HEK293T (cell line): ENCODE measurements at regions not wholly inside any gene's neighbourhood (a gene's known extent, or its start where the extent isn't known, plus 50 kb on each side); places are given as distances from the start of the nearest gene placed in this dataset.

ENCODE experiments used
- ARNT ChIP-seq: fragments of 450-650 bp; IDR thresholded peaks from 2 replicates; pipeline ENCODE4 v1.6.1; 2017; ENCODE audit warnings: mild to moderate bottlenecking
- BHLHE40 ChIP-seq: fragments of 450-650 bp; IDR thresholded peaks from 2 replicates; pipeline ENCODE4 v1.6.1; 2016; ENCODE audit warnings: mild to moderate bottlenecking, moderate library complexity, borderline replicate concordance
- CTBP1 ChIP-seq: fragments of 450-650 bp; IDR thresholded peaks from 2 replicates; pipeline ENCODE4 v1.6.1; 2016; ENCODE audit warnings: borderline replicate concordance
- ELF4 ChIP-seq: fragments of 450-650 bp; IDR thresholded peaks from 2 replicates; pipeline ENCODE4 v1.6.1; 2017; ENCODE audit warnings: antibody characterized with exemption
- FOXM1 ChIP-seq: fragments of 450-650 bp; IDR thresholded peaks from 2 replicates; pipeline ENCODE4 v1.6.1; 2017; ENCODE audit warnings: mild to moderate bottlenecking, borderline replicate concordance
- HDGF ChIP-seq: fragments of 450-650 bp; IDR thresholded peaks from 2 replicates; pipeline ENCODE4 v1.6.1; 2017; ENCODE audit warnings: antibody characterized with exemption, borderline replicate concordance
- SP1 ChIP-seq: fragments of 450-650 bp; IDR thresholded peaks from 2 replicates; pipeline ENCODE4 v1.6.1; 2017
- SUZ12 ChIP-seq: fragments of 450-650 bp; IDR thresholded peaks from 2 replicates; pipeline ENCODE4 v1.6.1; 2016; ENCODE audit warnings: mild to moderate bottlenecking
- TF ChIP-seq, protein P1 (sequence below): fragments of 450-650 bp; IDR thresholded peaks from 2 replicates; pipeline ENCODE4 v1.6.1; 2016

DNA sequence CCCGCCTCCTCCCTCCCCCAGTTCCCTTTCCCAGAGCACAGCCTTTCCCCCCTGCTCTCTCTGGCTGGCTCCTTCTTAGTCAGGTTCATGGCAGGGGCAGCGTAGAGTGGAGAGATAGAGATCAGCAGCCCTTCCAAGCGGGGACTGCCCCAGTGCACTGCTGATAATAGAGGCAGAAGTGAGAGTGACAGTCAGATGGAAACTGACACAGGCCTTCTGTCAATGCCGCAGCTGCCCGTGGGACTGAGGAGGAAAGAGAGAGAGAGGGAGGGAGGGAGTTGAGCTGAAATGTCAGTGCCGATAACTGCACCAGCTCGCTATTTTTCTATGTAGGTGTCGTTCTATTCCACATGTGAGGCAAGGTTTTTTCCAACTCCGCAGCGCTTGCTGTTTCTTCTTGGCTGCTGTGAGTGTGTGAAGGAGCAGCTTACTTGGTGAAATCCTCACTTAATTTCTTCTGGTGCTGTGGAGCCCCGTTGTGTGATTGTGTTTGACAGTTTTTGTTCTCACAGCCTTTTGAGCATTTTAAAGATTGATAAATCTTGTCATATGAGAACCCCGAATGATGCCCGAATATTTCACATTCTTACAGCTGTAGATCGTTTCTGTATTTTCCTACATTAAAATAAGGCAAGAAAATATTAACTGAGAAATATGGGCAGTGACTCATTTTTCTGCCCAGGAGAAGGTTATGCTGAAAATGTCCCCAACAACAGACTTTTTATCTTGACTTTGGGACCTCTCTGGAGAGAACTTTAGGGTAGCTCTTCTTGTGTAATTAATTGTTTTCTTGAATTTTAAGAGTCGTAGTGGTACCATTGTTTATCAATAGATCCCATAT is 386.4 kb upstream of the MMS22L start:
- TF ChIP-seq BHLHE40: no peak
- no peak for TF ChIP-seq SP1
- no peak for TF ChIP-seq SUZ12
- TF ChIP-seq ELF4: no peak
- TF ChIP-seq, protein P1, sequence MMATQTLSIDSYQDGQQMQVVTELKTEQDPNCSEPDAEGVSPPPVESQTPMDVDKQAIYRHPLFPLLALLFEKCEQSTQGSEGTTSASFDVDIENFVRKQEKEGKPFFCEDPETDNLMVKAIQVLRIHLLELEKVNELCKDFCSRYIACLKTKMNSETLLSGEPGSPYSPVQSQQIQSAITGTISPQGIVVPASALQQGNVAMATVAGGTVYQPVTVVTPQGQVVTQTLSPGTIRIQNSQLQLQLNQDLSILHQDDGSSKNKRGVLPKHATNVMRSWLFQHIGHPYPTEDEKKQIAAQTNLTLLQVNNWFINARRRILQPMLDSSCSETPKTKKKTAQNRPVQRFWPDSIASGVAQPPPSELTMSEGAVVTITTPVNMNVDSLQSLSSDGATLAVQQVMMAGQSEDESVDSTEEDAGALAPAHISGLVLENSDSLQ: no peak
- TF ChIP-seq ARNT: no peak
- TF ChIP-seq CTBP1: no peak
- no peak for TF ChIP-seq FOXM1
- TF ChIP-seq HDGF: no peak
